H9 (cell line): ENCODE measurements at regions not wholly inside any gene's neighbourhood (a gene's known extent, or its start where the extent isn't known, plus 50 kb on each side); places are given as distances from the start of the nearest gene placed in this dataset.

Source experiments
- DNase-seq: peaks from one replicate; pipeline ENCODE4 v3.0.0-alpha.2; 2017
- H2AFZ ChIP-seq: one replicate; pipeline ENCODE4 v1.6.1; 2013; ENCODE audit warnings: mild to moderate bottlenecking, low read length, control low read depth, moderate library complexity
- H2AK5ac ChIP-seq: 2 replicates; pipeline ENCODE4 v1.6.1; 2013; ENCODE audit warnings: low read length, control low read depth, mixed read lengths; ENCODE audit not compliant: insufficient read length
- H2BK120ac ChIP-seq: one replicate; pipeline ENCODE4 v1.6.1; 2013; ENCODE audit warnings: low read depth, mild to moderate bottlenecking, low read length, control low read depth, inconsistent platforms; ENCODE audit not compliant: poor library complexity, severe bottlenecking
- H2BK12ac ChIP-seq: 2 replicates; pipeline ENCODE4 v1.6.1; 2013; ENCODE audit warnings: low read length, control low read depth, mixed read lengths, low read depth; ENCODE audit not compliant: insufficient read length
- H2BK15ac ChIP-seq: 2 replicates; pipeline ENCODE4 v1.6.1; 2013; ENCODE audit warnings: low read depth, low read length, control low read depth
- H2BK20ac ChIP-seq: one replicate; pipeline ENCODE4 v1.6.1; 2013; ENCODE audit warnings: low read depth, mild to moderate bottlenecking, low read length, control low read depth, inconsistent platforms; ENCODE audit not compliant: poor library complexity, severe bottlenecking
- H2BK5ac ChIP-seq: 2 replicates; pipeline ENCODE4 v1.6.1; 2013; ENCODE audit warnings: low read length, control low read depth, mixed read lengths; ENCODE audit not compliant: insufficient read length
- H3K14ac ChIP-seq: 2 replicates; pipeline ENCODE4 v1.6.1; 2013; ENCODE audit warnings: low read length, control low read depth; ENCODE audit not compliant: insufficient read depth
- H3K18ac ChIP-seq: 2 replicates; pipeline ENCODE4 v1.6.1; 2013; ENCODE audit warnings: low read depth, mild to moderate bottlenecking, mixed read lengths, low read length, control low read depth; ENCODE audit not compliant: insufficient read length
- H3K23ac ChIP-seq: 2 replicates; pipeline ENCODE4 v1.6.1; 2013; ENCODE audit warnings: low read length, control low read depth, mixed read lengths, low read depth; ENCODE audit not compliant: insufficient read length
- H3K23me2 ChIP-seq: 2 replicates; pipeline ENCODE4 v1.6.1; 2013; ENCODE audit warnings: low read depth, mild to moderate bottlenecking, mixed read lengths, low read length, control low read depth; ENCODE audit not compliant: insufficient read length, poor library complexity, severe bottlenecking
- H3K27ac ChIP-seq: 2 replicates; pipeline ENCODE4 v1.5.1; 2013; ENCODE audit warnings: low read length, control low read depth, mixed read lengths, low read depth; ENCODE audit not compliant: insufficient read length
- H3K27me3 ChIP-seq: 2 replicates; pipeline ENCODE4 v1.6.1; 2013; ENCODE audit warnings: low read length, control low read depth, inconsistent platforms; ENCODE audit not compliant: insufficient read depth
- H3K4ac ChIP-seq: 2 replicates; pipeline ENCODE4 v1.6.1; 2013; ENCODE audit warnings: low read depth, mild to moderate bottlenecking, control low read depth, inconsistent platforms, low read length, moderate library complexity
- H3K4me1 ChIP-seq: 2 replicates; pipeline ENCODE4 v1.6.1; 2013; ENCODE audit warnings: low read length, control low read depth, inconsistent platforms; ENCODE audit not compliant: insufficient read depth
- H3K4me2 ChIP-seq: 2 replicates; pipeline ENCODE4 v1.6.1; 2013; ENCODE audit warnings: low read length, control low read depth, mixed read lengths; ENCODE audit not compliant: insufficient read length, insufficient read depth
- H3K56ac ChIP-seq: 2 replicates; pipeline ENCODE4 v1.6.1; 2013; ENCODE audit warnings: low read depth, mild to moderate bottlenecking, mixed read lengths, low read length, control low read depth; ENCODE audit not compliant: insufficient read length
- H3K79me1 ChIP-seq: 2 replicates; pipeline ENCODE4 v1.6.1; 2013; ENCODE audit warnings: low read depth, mild to moderate bottlenecking, moderate library complexity, low read length, control low read depth, inconsistent platforms; ENCODE audit not compliant: insufficient read depth, poor library complexity, severe bottlenecking
- H3K79me2 ChIP-seq: 2 replicates; pipeline ENCODE4 v1.6.1; 2013; ENCODE audit warnings: low read length, control low read depth, inconsistent platforms; ENCODE audit not compliant: insufficient read depth
- H3K9ac ChIP-seq: 2 replicates; pipeline ENCODE4 v1.6.1; 2013; ENCODE audit warnings: low read length, control low read depth, mixed read lengths; ENCODE audit not compliant: insufficient read length; ENCODE audit errors: extremely low read depth
- H3K9me3 ChIP-seq: one replicate; pipeline ENCODE4 v1.6.1; 2013; ENCODE audit warnings: low read depth, low read length, inconsistent platforms; ENCODE audit not compliant: control insufficient read depth
- H3T11ph ChIP-seq: one replicate; pipeline ENCODE4 v1.6.1; 2013; ENCODE audit warnings: mild to moderate bottlenecking, low read length, control low read depth, inconsistent platforms
- H4K20me1 ChIP-seq: one replicate; pipeline ENCODE4 v1.6.1; 2013; ENCODE audit not compliant: control insufficient read depth, insufficient read length, insufficient read depth
- H4K5ac ChIP-seq: 2 replicates; pipeline ENCODE4 v1.6.1; 2013; ENCODE audit warnings: low read depth, mild to moderate bottlenecking, mixed read lengths, low read length, control low read depth; ENCODE audit not compliant: insufficient read length
- H4K8ac ChIP-seq: replicated peaks from 2 replicates; pipeline ENCODE4 v1.6.1; 2013; ENCODE audit warnings: low read length, control low read depth, mixed read lengths, low read depth; ENCODE audit not compliant: insufficient read length
- H4K91ac ChIP-seq: 2 replicates; pipeline ENCODE4 v1.6.1; 2013; ENCODE audit warnings: low read depth, mild to moderate bottlenecking, moderate library complexity, mixed read lengths, low read length, control low read depth; ENCODE audit not compliant: insufficient read length
- H3K27ac Mint-ChIP-seq, 3 experiments: 2 replicates in 2 of 3; 3 replicates in 1 of 3; pipeline ENCODE4 v1.8.0; 2020 to 2021; ENCODE audit warnings: mixed read lengths in 3 of 3, mild to moderate bottlenecking in 1 of 3, moderate library complexity in 1 of 3
- H3K27me3 Mint-ChIP-seq: 2 replicates; pipeline ENCODE4 v1.8.0; 2021; ENCODE audit warnings: low read depth, mild to moderate bottlenecking, moderate library complexity, mixed read lengths
- H3K36me3 Mint-ChIP-seq, 3 experiments: 2 replicates in 2 of 3; 3 replicates in 1 of 3; pipeline ENCODE4 v1.8.0; 2020 to 2021; ENCODE audit warnings: low read depth in 3 of 3, mixed read lengths in 3 of 3; ENCODE audit not compliant: insufficient read depth in 1 of 3
- H3K4me1 Mint-ChIP-seq, 2 experiments: 2 replicates each; pipeline ENCODE4 v1.8.0; 2020; ENCODE audit warnings: mixed read lengths in 2 of 2
- H3K4me3 Mint-ChIP-seq, 2 experiments: 2 replicates in 1 of 2; 3 replicates in 1 of 2; pipeline ENCODE4 v1.8.0; 2020 to 2021; ENCODE audit warnings: mild to moderate bottlenecking in 2 of 2, mixed read lengths in 2 of 2, moderate library complexity in 1 of 2
- H3K9me3 Mint-ChIP-seq, 2 experiments: 2 replicates in 1 of 2; 3 replicates in 1 of 2; pipeline ENCODE4 v1.8.0; 2020; ENCODE audit warnings: mild to moderate bottlenecking in 2 of 2, mixed read lengths in 2 of 2, moderate library complexity in 1 of 2
- CTCF ChIP-seq: fragments of 200-600 bp; sonication (generic); conservative IDR thresholded peaks from 3 replicates; pipeline ENCODE4 v1.8.0; 2021; ENCODE audit warnings: antibody characterized with exemption, mild to moderate bottlenecking
- WGBS: extraction: QIAGEN DNeasy Blood & Tissue Kit; methylation state at CpG from one replicate; pipeline ENCODE4 v1.1.7; 2013; ENCODE audit warnings: missing lambda C conversion rate, low lambda C conversion rate, mixed read lengths; ENCODE audit not compliant: insufficient read length; ENCODE audit errors: extremely low coverage; 5-methylcytosine and 5-hydroxymethylcytosine counted together

GRCh38 chr6:148086386-148086785, 256.3 kb upstream of the SASH1 start:
- Mint-ChIP-seq H3K27me3 (no peaks in the 10 kb centered on the region), H3K4me3 (no peak overlapping the region), H3K9me3 (peaks cover 8% of the 10 kb centered on the region in 2 experiments; a peak in 4 of 5 replicates), H3K27ac (no peak overlapping the region), H3K36me3 (peaks cover 0 to 5% (median 3%) of the 10 kb centered on the region in 3 experiments; a peak in 2 of 7 replicates), H3K4me1 (no peaks in the 10 kb centered on the region)
- no peak for TF ChIP-seq CTCF
- H3K9me3 ChIP-seq = no peaks in the 10 kb centered on the region
- no peak overlapping the region for H3K14ac ChIP-seq
- no peak overlapping the region for H3K4ac ChIP-seq
- H3K27ac ChIP-seq = no peak overlapping the region
- H3K18ac ChIP-seq = no peak overlapping the region
- no peak overlapping the region for H4K91ac ChIP-seq
- H3K56ac ChIP-seq = no peak overlapping the region
- H3K9ac ChIP-seq = no peak overlapping the region
- H3K27me3 ChIP-seq = no peaks in the 10 kb centered on the region
- no peak overlapping the region for H2BK120ac ChIP-seq
- H4K20me1 ChIP-seq = no peaks in the 10 kb centered on the region
- no peak for DNase-seq
- H3K79me1 ChIP-seq = no peaks in the 10 kb centered on the region
- H2BK5ac ChIP-seq = no peak overlapping the region
- no peak overlapping the region for H3K4me2 ChIP-seq
- H2AFZ ChIP-seq = no peak overlapping the region
- no peak overlapping the region for H2BK20ac ChIP-seq
- H3T11ph ChIP-seq = no peak overlapping the region
- H3K23me2 ChIP-seq = no peaks in the 10 kb centered on the region
- H2BK12ac ChIP-seq = no peak overlapping the region
- H4K5ac ChIP-seq = no peak overlapping the region
- no peak overlapping the region for H2AK5ac ChIP-seq
- no peak overlapping the region for H2BK15ac ChIP-seq
- H3K79me2 ChIP-seq = no peaks in the 10 kb centered on the region
- H4K8ac ChIP-seq = no peak overlapping the region
- WGBS = no CpG with 5 or more reads among the region's 1 CpG
- no peak overlapping the region for H3K23ac ChIP-seq
- H3K4me1 ChIP-seq = no peaks in the 10 kb centered on the region
